IMR-90 (cell line): ENCODE measurements at regions not wholly inside any gene's neighbourhood (a gene's known extent, or its start where the extent isn't known, plus 50 kb on each side); places are given as distances from the start of the nearest gene placed in this dataset.

Experiments
- ATAC-seq: fragments of 200-7000 bp; cut with Tn5 transposase; 2 replicates; pipeline ENCODE4 v1.9.1; 2020; ENCODE audit warnings: low read depth, mild to moderate bottlenecking, moderate library complexity
- BruUV-seq: library from RNA; stranded (reverse); fragments of 400-500 nt; replicated peaks from 2 replicates; lab custom pipeline; 2021; lab: Mats Ljungman, UMichigan
- CTCF ChIA-PET: fragments of 300-600 bp; formaldehyde crosslinking; extraction: SDS; loops from one replicate; lab custom pipeline; 2021; ENCODE audit warnings: antibody characterized with exemption; lab: Yijun Ruan, JAX
- POLR2A ChIA-PET: fragments of 300-600 bp; sonication (Branson Sonifier 250); formaldehyde crosslinking; loops from one replicate; lab custom pipeline; 2022; ENCODE audit warnings: antibody characterized with exemption; ENCODE audit not compliant: unreplicated experiment; lab: Charles Lee
- DNase-seq: peaks from one replicate; pipeline ENCODE4 v3.0.0; 2013
- H2AFZ ChIP-seq: replicated peaks from 2 replicates; pipeline ENCODE3; 2013; ENCODE audit warnings: low read length, mild to moderate bottlenecking; ENCODE audit not compliant: poor library complexity
- H2AK5ac ChIP-seq: 2 replicates; pipeline ENCODE4 v1.6.1; 2013; ENCODE audit warnings: low read depth, low read length, inconsistent platforms
- H2AK9ac ChIP-seq: replicated peaks from 2 replicates; pipeline ENCODE3; 2013; ENCODE audit warnings: mild to moderate bottlenecking, low read depth, low read length, moderate library complexity; ENCODE audit not compliant: poor library complexity
- H2BK120ac ChIP-seq: 2 replicates; pipeline ENCODE4 v1.6.1; 2013; ENCODE audit warnings: low read depth, low read length, inconsistent platforms
- H2BK15ac ChIP-seq: 3 replicates; pipeline ENCODE4 v1.6.1; 2013; ENCODE audit warnings: low read depth, low read length, inconsistent platforms
- H2BK20ac ChIP-seq: 2 replicates; pipeline ENCODE4 v1.6.1; 2013; ENCODE audit warnings: low read depth, mild to moderate bottlenecking, inconsistent platforms, low read length, moderate library complexity
- H2BK5ac ChIP-seq: 2 replicates; pipeline ENCODE4 v1.6.1; 2013; ENCODE audit warnings: mild to moderate bottlenecking, low read depth, low read length, inconsistent platforms; ENCODE audit not compliant: poor library complexity, severe bottlenecking
- H3K14ac ChIP-seq: replicated peaks from 2 replicates; pipeline ENCODE4 v1.6.1; 2013; ENCODE audit warnings: low read depth, low read length, inconsistent platforms
- H3K18ac ChIP-seq: 2 replicates; pipeline ENCODE4 v1.6.1; 2013; ENCODE audit warnings: low read depth, low read length, control low read depth
- H3K23ac ChIP-seq: 2 replicates; pipeline ENCODE4 v1.6.1; 2013; ENCODE audit warnings: low read depth, low read length, inconsistent platforms
- H3K27ac ChIP-seq: 2 replicates; pipeline ENCODE4 v1.5.1; 2013; ENCODE audit warnings: mild to moderate bottlenecking, control low read depth, low read length; ENCODE audit not compliant: insufficient read depth
- H3K27me3 ChIP-seq: 2 replicates; pipeline ENCODE4 v1.6.1; 2013; ENCODE audit warnings: low read length; ENCODE audit not compliant: control insufficient read depth, insufficient read depth
- H3K36me3 ChIP-seq: 2 replicates; pipeline ENCODE4 v1.6.1; 2013; ENCODE audit warnings: low read length, mixed read lengths; ENCODE audit not compliant: control insufficient read depth, insufficient read depth
- H3K4ac ChIP-seq: 2 replicates; pipeline ENCODE4 v1.6.1; 2013; ENCODE audit warnings: low read depth, low read length, inconsistent platforms
- H3K4me1 ChIP-seq: 2 replicates; pipeline ENCODE4 v1.6.1; 2013; ENCODE audit warnings: low read length, mixed read lengths; ENCODE audit not compliant: control insufficient read depth, insufficient read depth
- H3K4me2 ChIP-seq: 2 replicates; pipeline ENCODE4 v1.6.1; 2013; ENCODE audit warnings: low read depth, mild to moderate bottlenecking, control low read depth, low read length, moderate library complexity
- H3K4me3 ChIP-seq: 2 replicates; pipeline ENCODE4 v1.5.1; 2013; ENCODE audit warnings: low read depth, mild to moderate bottlenecking, control low read depth, low read length, moderate library complexity; ENCODE audit not compliant: insufficient read depth
- H3K56ac ChIP-seq: 2 replicates; pipeline ENCODE4 v1.6.1; 2013; ENCODE audit warnings: low read length, inconsistent platforms; ENCODE audit not compliant: insufficient read depth; ENCODE audit errors: extremely low read depth
- H3K79me1 ChIP-seq, 2 experiments: 2 replicates each; pipeline ENCODE4 v1.6.1; 2013; ENCODE audit warnings: low read length in 2 of 2, inconsistent platforms in 1 of 2, low read depth in 1 of 2
- H3K9ac ChIP-seq: 2 replicates; pipeline ENCODE4 v1.6.1; 2013; ENCODE audit warnings: low read depth, low read length, control low read depth
- H3K9me1 ChIP-seq: 2 replicates; pipeline ENCODE4 v1.6.1; 2013; ENCODE audit warnings: low read length, inconsistent platforms; ENCODE audit not compliant: insufficient read depth
- H3K9me3 ChIP-seq: 2 replicates; pipeline ENCODE4 v1.6.1; 2013; ENCODE audit warnings: low read length; ENCODE audit not compliant: control insufficient read depth, insufficient read depth
- H4K20me1 ChIP-seq: 2 replicates; pipeline ENCODE4 v1.6.1; 2013; ENCODE audit warnings: low read length, inconsistent platforms; ENCODE audit not compliant: insufficient read depth
- H4K5ac ChIP-seq: 2 replicates; pipeline ENCODE4 v1.6.1; 2013; ENCODE audit warnings: mild to moderate bottlenecking, low read depth, low read length, control low read depth
- H4K8ac ChIP-seq, 2 experiments: 2 replicates each; pipeline ENCODE4 v1.6.1; 2013; ENCODE audit warnings: low read depth in 2 of 2, low read length in 2 of 2, control low read depth in 1 of 2, inconsistent platforms in 1 of 2
- H4K91ac ChIP-seq: 2 replicates; pipeline ENCODE4 v1.6.1; 2013; ENCODE audit warnings: low read depth, low read length, inconsistent platforms; ENCODE audit not compliant: insufficient read depth
- RFX5 ChIP-seq: IDR thresholded peaks from 2 replicates; pipeline ENCODE4 v1.8.0; 2012; ENCODE audit warnings: low read depth, mild to moderate bottlenecking, low read length, moderate library complexity
- WGBS, 2 experiments: methylation state at CpG; one replicate each; pipeline versions ENCODE4 v1.1.5 to v1.1.7; 2013; ENCODE audit warnings: missing lambda C conversion rate in 2 of 2; ENCODE audit not compliant: insufficient read length in 1 of 2; ENCODE audit errors: extremely low coverage in 2 of 2; 5-methylcytosine and 5-hydroxymethylcytosine counted together
- dilution Hi-C: fragments of 300-500 bp; cut with HindIII; formaldehyde crosslinking; loops from one replicate; pipeline ENCODE4 v1.14.3; 2018; ENCODE audit warnings: low sequenced_read_pairs; ENCODE audit not compliant: unreplicated experiment
- in situ Hi-C: fragments of 300-500 bp; cut with MboI; formaldehyde crosslinking; loops from 3 replicates; pipeline ENCODE4 v1.14.3; 2019; ENCODE audit warnings: low sequenced_read_pairs, inconsistent platforms, mixed read lengths
- intact Hi-C: fragments of 100-400 bp; cut with micrococcal nuclease; formaldehyde crosslinking; loops from 2 replicates; pipeline ENCODE4 v1.10.0; 2022
- TF ChIP-seq, protein P1 (sequence below): fragments of 150-350 bp; IDR thresholded peaks from 2 replicates; pipeline ENCODE4 v1.6.1; 2017; ENCODE audit warnings: mild to moderate bottlenecking, antibody characterized with exemption, low read length, low read depth

DNA sequence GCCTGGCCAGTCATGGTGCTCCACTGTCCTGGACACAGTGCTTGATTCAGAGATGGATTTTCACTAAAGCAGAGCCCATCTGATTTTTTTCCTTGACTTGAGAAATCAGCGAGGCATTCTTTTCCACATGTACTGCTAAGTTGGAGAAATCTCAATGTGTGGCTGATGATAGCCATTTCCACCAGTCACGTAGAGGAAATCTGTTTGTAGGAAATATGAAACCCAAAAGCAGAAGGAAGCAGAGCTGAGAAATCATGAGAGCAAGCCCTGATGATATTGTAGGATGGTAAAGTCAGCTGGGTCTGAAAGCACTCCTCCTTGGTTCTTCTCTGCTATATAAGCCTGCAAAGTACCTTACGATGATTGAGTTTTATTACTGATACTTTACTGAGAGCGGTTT is 1233.4 kb downstream of the ROBO2 start:
- H2BK20ac ChIP-seq = no peak overlapping the region
- H3K4me2 ChIP-seq = no peak overlapping the region
- H3K4ac ChIP-seq = no peak overlapping the region
- no peak overlapping the region for H2AFZ ChIP-seq
- POLR2A ChIA-PET = interaction anchor here (0.6 kb wide), 1 partner anchor 14 kb away, joined by 3 read pairs; no protein-coding TSS in a partner anchor
- H2AK9ac ChIP-seq = no peak overlapping the region
- no peak overlapping the region for H3K18ac ChIP-seq
- H3K4me3 ChIP-seq = no peak overlapping the region
- no peak overlapping the region for H2BK15ac ChIP-seq
- H3K56ac ChIP-seq = no peak overlapping the region
- H4K91ac ChIP-seq = no peak overlapping the region
- intact Hi-C loops (no loop called here), dilution Hi-C loops (no loop called here), in situ Hi-C loops (loop anchor here (25.0 kb wide), 1 partner anchor 764 kb away; no protein-coding TSS in a partner anchor)
- no peak overlapping the region for H3K27ac ChIP-seq
- H3K36me3 ChIP-seq = no peaks in the 10 kb centered on the region
- no peak overlapping the region for H2BK5ac ChIP-seq
- CTCF ChIA-PET = no interaction called here
- H3K9ac ChIP-seq = no peak overlapping the region
- H2BK120ac ChIP-seq = no peak overlapping the region
- no peak for TF ChIP-seq RFX5
- TF ChIP-seq, protein P1, sequence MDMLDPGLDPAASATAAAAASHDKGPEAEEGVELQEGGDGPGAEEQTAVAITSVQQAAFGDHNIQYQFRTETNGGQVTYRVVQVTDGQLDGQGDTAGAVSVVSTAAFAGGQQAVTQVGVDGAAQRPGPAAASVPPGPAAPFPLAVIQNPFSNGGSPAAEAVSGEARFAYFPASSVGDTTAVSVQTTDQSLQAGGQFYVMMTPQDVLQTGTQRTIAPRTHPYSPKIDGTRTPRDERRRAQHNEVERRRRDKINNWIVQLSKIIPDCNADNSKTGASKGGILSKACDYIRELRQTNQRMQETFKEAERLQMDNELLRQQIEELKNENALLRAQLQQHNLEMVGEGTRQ = no peak
- WGBS, 2 experiments = no CpG with 5 or more reads among the region's 4 CpGs
- no peak overlapping the region for H3K14ac ChIP-seq
- ATAC-seq = no peak
- H4K8ac ChIP-seq = no peak overlapping the region
- no peaks in the 10 kb centered on the region for H3K9me3 ChIP-seq
- DNase-seq = no peak
- BruUV-seq = no TSS peak
- H2AK5ac ChIP-seq = no peak overlapping the region
- H3K27me3 ChIP-seq = no peaks in the 10 kb centered on the region
- no peaks in the 10 kb centered on the region for H3K9me1 ChIP-seq
- no peaks in the 10 kb centered on the region for H3K4me1 ChIP-seq
- no peaks in the 10 kb centered on the region for H4K20me1 ChIP-seq
- no peak overlapping the region for H4K5ac ChIP-seq
- H3K23ac ChIP-seq = no peak overlapping the region
- no peaks in the 10 kb centered on the region for H3K79me1 ChIP-seq
